ENCODE measurements at regions not wholly inside any gene's neighbourhood (a gene's known extent, or its start where the extent isn't known, plus 50 kb on each side); places are given as distances from the start of the nearest gene placed in this dataset.

DNA sequence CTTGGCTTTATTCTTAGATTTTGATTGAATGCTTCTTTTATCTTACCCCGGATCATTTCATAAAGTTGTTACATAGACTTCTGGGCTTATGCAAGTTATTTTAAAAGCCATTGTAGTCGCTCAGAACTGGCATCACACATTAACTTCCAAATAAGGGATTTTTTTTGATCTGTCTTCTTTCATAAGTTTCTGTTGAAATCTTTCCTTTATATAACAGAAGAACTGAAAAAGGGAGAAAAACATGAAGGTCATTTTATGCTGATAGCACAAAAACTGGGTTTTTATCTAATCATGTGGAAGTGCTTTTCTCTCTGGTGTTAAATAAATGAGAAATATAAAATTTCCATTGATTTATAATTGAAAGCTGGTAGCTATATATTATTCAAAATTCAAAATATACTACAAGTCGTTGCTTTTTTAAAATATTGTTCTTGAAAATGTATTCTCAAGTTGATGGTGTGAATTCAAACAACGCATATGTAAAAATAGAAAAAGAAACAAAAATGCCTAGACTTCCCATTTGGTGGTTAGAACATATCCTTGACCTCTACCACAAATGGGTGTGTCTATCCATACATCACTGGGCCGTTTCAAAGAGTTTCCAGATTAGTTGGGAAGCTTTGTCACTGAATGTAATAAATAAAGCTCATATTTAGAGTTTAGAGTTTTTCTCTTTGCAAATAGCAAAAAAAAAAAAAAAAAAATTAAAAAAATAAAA is 258.3 kb upstream of the ZPLD1 start:
- no peak for DNase-seq (ENCODE audit: low read depth in 3 of 3, low spot score in 2 of 3)

DNA sequence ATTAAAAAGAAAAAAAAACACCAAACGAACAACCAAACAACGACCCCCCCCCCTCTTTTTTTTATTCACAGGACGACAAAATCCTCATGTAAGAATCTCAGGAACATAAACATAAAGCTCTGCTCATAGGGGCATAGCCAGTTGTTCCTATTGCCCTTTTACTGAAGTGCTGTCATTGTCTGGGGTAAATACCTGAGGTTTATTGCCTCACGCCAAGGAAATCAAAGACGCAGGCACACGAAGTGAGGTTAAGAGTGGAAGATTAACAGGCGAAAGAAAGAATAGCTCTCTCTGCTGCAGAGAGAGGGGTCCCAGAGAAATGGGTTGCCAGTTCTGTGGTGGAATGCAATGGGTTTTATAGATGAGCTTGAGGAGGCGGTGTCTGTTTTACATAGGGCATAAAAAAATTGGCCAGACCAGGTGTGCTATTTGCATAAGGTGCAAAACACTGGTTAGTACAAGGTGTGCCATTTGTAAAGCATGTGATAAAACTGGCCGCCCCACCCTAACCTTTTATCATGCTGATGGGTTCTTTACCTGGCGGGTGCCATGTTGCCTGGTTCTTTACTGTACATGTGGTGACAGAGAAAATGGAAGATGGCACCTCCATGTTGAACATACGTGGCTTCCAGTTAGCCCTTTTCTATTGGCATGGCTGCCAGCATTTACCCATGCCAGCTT is 257.6 kb upstream of the ZPLD1 start:
- DNase-seq (ENCODE audit: low read depth in 3 of 3, low spot score in 2 of 3) = no peak

DNA sequence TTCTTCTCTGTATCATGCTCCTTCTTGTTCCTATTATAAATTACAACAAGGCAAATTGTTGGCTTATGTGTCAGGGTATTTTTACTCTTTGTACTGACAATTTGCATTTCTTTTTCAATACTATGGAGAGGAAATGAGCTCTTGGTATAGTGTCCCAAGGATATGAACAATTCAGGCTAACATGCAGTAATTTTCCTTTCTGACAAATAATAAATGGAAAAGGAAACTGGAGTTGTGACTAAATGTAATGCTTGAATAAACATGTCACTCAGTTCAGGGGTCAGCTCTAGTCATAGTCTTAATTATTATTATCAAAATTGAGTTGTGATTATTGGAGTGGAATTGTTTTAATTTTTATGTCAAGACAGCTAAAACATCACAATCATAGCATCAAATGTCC is 256.0 kb upstream of the ZPLD1 start:
- no peak for DNase-seq (ENCODE audit: low read depth in 3 of 3, low spot score in 2 of 3)

DNA sequence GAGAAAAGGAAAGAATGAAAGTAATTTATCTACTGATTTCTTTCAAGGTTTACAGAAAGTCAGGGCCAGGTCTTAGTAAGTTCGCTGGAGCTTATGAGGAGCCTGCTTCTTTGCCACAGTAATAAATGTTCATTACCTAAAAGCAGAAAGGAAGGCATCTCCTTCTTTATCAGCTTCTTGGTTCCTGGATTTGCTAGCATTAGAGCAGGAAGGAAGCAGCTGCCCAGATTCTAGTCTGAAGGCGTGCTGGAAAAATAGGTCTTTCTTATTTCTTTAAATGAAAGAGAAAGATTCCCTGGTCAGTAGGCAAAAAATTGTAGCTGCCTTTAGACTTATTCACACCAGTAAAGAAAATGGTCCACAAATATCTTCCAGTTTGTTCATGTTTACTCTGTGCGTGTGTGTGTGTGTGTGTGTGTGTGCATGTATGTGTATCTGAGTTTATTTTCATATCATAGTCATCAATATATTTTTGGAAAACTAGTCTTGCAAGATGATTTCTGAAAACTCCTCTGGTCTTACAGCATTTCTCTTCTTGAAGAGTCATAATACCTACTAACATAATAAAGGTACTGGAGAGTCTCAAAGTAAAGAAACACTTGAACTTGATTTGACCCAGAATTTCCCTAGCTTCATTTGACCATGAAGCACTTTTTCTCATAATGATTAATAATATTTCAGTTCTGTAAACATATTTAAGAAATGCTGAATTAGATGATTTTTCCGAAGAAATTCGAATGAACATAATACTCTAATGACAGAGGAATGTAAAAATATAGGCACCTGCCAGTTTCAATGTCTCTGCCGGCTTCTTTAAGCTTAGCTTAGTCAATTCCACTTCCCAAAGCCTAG is 255.3 kb upstream of the ZPLD1 start:
- no peak for DNase-seq (ENCODE audit: low read depth in 3 of 3, low spot score in 2 of 3)

DNA sequence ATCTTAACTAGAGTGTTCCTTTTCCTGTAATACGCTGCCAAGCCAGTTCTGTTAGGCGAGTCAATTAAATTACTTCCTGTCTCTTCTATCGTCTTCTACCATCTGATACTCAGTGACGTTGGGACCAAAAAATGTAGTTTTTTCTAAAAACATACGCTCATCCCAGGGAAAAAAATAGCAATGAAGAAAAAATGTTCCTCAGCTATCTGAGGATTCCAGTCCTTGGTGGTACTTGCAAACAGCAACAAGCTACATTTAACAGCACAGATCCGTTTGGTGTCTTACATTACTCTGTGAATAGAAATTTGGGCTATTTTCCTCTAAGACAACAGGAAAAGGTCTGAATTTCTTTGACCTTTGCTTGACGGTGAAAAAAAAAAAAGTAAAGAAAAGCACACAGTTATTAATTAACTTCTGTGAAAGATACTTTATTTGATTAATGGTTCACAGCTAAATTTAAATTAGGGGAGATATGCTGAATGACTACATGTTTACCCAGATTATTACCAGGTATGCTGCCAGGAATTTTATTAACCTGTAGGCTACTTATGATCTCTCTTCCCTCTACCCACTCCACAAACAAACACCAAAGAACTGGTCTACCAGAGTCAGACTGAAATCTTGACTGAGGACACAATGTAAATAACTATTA is 254.4 kb upstream of the ZPLD1 start:
- DNase-seq (ENCODE audit: low read depth in 3 of 3, low spot score in 2 of 3) = no peak

DNA sequence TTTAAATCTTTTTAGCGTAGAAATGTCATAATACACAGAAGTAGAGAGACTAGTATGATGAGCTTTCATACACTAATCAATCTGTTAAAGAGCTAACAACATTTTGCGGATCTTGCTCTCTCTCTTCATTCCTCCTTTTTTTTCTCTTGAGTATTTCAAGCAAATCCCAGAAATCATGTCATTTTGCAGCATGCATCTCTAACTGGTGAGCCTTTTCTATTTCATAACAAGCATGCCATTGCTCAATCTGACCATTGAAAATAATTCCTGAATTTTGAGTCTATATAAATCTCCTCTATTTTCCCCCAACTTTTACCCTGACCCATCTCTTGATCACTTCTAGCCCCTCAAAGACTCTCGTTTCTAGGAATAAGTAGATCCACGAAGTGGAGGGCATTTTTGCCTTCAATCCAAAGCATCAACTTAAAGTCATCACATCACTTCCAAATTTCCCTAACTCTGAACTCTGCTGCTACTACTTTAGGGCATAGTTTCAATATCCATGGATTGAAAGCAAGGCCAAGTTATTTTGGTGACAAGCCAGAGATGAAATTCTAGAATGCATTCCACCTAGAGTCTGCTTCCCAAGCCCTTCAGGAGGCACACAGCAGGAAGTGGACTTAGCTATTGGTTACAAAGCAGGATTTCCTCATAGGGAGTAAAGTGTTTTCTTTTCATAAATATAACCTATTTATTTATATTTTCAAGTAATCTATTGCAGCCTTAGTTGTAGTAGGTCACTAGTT is 253.5 kb upstream of the ZPLD1 start:
- no peak for DNase-seq (ENCODE audit: low read depth in 3 of 3, low spot score in 2 of 3)

DNA sequence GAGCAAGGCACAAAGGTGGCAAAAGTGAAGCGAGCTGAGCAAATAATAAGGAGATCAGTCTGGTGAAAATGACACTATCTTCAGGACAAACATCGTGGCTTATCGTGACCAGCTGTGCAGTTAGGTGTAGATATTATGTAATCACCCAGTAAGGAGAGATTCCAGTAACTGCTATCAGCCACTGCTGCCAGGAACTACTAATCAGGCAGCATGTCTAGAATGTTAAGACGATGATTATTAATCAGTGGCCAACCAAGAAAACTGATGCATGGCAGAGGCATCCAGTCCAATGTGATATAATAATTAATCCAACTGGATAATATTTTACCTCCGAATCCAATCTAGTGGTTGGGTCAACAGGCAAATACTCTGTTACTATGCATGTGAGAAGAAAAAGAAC is 252.7 kb upstream of the ZPLD1 start:
- DNase-seq (ENCODE audit: low read depth in 3 of 3, low spot score in 2 of 3) = no peak

DNA sequence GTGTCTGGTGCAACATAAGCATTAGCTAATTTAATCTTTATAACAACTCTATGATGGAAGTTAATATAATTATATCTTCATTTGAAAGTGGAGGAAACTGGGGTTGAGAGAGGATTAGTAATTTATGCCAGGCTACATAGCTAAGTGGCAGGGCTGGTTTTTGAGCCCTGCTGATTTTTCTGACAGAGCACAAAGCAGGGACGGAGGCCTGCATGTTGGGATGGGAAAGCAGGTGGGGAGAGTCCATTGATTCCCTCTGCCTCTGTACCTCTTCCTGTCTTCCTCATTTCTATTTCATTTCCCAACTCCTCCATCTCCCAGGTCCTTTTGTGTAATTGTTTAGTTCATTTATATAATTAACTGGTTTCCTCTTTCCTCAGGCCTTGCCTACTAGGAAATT is 251.6 kb upstream of the ZPLD1 start:
- DNase-seq (ENCODE audit: low read depth in 3 of 3, low spot score in 2 of 3) = no peak

DNA sequence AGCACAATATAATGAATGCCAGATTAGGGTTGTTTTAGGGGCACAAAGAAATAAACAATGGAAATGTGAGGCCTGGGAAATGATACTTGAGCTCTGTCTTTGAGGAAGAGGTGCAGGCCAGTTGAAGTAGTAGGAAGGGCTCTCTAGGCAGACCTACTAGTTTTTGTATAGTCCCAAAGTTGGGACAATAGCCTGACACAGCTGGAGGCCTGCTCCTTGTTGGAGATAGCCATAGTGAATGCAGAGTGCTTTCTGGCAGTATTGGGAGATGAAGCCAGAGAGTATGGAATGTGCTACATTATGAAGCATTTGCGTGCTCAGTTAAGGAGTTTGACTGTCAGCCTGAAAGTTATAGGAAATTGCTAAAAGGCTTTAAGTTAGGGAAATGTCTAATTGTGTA is 251.2 kb upstream of the ZPLD1 start:
- no peak for DNase-seq (ENCODE audit: low read depth in 3 of 3, low spot score in 2 of 3)

DNA sequence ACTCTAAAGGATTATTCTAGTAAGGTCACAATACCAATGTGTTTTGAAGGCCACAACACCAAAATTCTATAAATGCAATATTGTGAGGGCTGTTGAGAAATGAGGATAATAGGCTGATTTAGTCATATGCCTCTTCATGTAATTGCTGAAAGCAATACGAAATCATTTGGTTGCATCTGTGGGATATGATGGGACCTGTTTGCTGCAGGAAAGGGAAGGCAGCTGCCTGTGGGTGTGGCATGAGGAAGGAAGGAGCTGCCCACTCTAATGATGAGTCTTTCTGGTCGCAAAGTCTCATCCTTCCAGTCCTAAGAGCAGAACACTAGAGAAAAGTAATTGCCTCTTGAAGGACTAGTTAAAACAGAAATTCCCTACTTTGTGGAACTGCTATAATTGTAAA is 245.3 kb upstream of the ZPLD1 start:
- no peak for DNase-seq (ENCODE audit: low read depth in 3 of 3, low spot score in 2 of 3)

DNA sequence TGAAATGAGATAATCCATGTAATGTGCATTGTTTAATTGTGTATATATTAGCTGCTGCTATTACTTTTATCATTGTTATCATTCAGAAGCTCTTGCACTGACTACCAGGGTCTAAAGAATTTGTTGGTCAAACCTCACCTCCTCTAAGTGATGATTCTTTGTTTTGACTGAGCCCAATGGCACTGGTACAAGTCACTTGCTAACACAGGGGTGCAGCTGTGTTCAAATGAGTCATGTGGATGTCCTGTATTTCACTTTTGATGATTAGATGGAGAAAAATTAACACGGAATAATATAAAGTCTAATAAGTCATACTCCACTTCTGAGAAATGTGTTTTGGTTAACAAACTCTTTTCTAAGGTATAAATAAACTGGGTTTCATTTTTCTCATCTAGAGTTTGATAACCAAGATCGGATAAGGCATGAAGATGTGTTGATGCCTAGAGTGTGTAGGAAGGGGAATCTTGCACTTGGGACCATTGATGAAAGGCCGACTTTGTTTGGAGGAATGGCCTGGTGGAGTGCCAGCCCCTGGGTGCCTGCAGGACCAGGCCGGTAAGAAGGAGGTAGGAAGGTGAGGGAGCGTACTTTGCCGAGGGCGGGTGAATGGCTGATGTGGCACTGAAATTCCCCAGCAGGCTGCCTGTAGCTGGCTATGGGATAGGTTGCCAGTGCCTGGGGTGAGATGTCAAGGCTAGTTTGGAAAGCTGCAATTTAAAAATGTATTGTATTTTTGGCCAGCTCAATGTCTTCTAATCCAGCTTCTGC is 244.7 kb upstream of the ZPLD1 start:
- no peak for DNase-seq (ENCODE audit: low read depth in 3 of 3, low spot score in 2 of 3)

DNA sequence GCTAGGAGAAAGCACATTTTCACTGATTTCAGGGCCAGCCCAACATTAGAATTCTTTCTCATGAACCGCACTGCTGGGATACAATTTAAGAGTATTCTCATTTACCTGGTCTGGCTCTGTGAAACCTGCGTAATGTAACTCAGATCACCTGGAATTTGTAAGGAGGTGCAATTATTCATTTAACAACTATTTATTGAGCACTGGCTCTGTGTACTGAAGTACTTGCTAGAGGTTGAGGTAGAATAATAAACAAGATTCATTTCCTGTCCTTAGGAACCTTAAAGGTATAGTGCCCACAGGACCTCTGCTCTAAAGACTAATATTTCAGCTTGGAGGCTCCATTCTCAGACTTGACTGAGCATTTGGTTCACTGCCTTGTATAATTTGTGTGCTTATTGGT is 242.2 kb upstream of the ZPLD1 start:
- no peak for DNase-seq (ENCODE audit: low read depth in 3 of 3, low spot score in 2 of 3)

DNA sequence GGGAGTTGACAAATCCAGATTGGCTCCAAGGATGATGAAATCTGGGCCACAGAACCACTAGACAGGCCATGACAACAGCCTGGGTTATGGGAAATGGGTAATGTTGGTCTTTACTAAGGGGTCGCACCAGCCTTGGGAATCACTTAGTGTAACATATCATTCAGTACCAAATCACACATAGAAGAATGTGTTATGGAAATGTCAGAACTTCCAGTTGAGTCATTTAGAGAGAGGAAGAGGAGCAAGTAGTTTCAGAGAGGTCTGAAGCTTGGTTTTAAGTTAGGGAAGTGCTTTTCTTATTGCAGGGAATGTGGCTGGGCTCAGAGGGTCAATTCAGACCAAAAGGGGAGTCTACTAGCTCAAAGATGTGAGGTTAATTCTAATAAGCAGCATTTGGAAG is 241.6 kb upstream of the ZPLD1 start:
- no peak for DNase-seq (ENCODE audit: low read depth in 3 of 3, low spot score in 2 of 3)

DNA sequence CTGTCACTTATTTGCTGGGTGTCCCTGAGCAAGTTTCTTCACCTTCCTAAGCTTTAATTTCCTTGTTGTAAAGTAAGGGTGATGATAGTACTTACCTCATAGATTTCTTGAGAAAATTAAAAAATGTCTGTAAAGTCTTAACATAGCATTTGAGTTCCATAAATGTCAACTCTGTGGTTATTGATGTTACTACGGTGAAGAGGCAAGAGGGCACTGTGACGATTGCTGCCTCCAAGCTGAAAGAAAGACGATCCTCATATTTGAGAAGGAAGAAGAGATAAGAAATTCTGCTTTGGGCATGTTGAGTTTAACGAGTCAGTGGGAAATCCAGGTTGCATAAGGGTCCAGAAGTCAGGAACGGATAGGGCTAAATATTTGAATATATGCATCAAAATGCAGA is 240.8 kb upstream of the ZPLD1 start:
- DNase-seq (ENCODE audit: low read depth in 3 of 3, low spot score in 2 of 3) = no peak

DNA sequence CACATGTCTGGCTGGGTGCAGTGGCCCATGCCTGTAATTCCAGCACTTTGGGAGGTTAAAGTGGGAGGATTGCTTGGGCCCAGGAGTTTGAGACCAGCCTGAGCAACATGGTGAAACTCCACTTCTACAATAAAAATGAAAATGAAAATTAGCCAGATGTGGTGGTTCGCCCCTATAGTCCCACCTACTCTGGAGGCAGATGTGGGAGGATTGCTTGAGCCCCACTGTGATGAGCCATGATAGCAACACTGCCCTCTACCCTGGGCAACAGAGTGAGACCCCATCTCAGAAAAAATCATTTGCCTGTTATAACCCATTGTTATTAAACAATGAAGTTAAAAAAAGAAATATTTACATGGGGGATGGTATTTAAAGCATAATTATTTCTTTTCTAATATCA is 240.1 kb upstream of the ZPLD1 start:
- no peak for DNase-seq (ENCODE audit: low read depth in 3 of 3, low spot score in 2 of 3)

DNA sequence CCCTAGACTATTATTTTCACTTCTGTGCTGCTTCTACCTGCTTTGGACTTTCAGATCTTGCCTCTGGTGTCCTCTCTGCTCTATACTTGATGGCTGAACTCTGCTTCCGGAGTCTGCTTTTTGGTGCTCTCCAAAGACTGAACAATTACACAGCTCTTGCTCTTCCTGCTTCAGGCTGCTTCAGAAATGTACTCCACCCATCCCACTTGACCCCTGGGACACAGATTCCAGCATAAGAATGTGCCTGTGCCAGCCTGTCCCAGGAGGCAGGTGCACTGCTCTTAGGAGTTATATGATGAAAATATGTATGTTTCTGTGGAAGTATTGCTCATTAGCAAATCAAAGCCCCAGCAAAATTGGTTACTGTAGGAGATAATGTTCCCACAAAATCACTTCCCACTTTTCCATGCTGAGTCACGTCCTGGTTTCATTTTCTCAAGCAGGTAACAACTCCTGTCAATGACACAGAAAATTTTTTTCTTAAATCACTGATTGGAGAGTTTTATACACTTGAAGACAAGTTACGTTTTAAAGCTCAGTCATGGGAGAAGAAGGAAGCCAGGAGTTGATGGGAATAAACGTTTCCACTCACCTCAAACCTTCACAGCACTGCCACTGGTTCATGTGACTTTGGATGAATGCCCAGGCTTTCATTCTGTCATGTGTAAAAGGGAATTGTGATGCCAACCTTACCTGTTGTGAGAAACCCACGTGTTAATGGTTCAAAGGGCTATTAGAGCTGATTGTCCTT is 239.4 kb upstream of the ZPLD1 start:
- no peak for DNase-seq (ENCODE audit: low read depth in 3 of 3, low spot score in 2 of 3)

DNA sequence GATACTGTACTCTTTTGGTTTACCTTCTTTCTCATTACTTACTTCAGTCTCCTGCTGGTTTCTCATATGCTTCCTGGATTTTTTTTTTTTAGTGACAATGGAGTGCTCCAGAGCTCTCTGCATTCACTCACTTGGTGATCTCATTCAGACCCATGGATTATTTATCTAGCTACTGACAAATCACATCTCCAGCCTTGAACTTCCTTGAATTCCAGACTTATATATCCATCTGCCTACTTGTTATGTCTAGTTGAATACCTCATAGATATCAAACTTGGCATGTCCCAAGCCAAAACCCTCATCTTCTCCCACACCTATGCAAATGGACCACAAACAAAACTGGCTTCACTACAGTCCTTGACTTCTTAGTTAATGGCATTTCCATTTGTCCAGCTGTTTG is 234.7 kb upstream of the ZPLD1 start:
- DNase-seq (ENCODE audit: low read depth in 3 of 3, low spot score in 2 of 3) = no peak

DNA sequence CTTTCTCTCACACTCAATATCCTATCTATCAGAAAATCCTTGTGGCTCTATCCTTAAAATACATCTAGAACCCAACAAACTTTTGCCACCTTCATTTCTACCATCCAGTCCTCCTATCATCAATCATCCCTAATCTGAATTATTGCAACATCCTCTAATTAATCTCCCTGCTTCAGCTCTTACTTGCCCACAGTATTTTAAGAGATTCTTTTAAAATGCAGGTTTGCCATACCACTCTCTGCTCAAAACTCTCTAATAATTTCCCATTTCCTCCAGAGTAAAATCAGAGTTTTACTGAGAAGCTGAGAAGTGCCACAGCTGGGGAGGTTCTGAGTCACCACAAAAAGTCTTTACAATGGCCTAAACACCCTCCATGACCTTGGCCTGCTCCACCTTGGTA is 234.3 kb upstream of the ZPLD1 start:
- no peak for DNase-seq (ENCODE audit: low read depth in 3 of 3, low spot score in 2 of 3)

DNA sequence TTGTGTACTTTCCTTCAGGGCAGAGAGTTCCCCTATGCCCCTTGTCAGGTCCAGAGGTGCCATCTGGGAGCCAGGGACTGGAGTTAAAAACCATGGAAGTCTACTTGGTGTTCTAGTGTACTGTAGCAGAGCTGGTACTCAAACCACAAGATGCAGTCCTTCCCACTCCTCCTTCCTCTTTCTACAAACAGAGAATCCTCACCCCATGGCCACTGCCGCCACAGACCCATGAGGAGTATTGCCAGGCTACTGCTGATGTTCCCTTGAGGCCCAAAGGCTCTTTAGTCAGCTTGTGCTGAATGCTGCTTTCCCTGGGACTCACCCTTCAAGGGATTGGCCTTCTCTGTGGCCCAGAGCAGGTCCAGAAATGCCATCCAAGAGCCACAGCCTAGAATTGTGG is 229.2 kb upstream of the ZPLD1 start:
- DNase-seq (ENCODE audit: low read depth in 3 of 3, low spot score in 2 of 3) = no peak

All from right renal cortex interstitium (tissue), 3 donors.